ENCODE measurements at regions not wholly inside any gene's neighbourhood (a gene's known extent, or its start where the extent isn't known, plus 50 kb on each side); places are given as distances from the start of the nearest gene placed in this dataset.

- TF ChIP-seq POLR2A (IDR thresholded peaks at IDR 0.05) = no peak
- TF ChIP-seq CTCF (IDR thresholded peaks at IDR 0.05) = no peak
- no peak for TF ChIP-seq POLR2AphosphoS5 (IDR thresholded peaks at IDR 0.05)
- no peak for TF ChIP-seq EP300 (IDR thresholded peaks at IDR 0.05)
Measured at GRCh38 chr1:14260480-14260879, 338.0 kb upstream of the KAZN start.
